GM12892 (cell line): ENCODE measurements at regions not wholly inside any gene's neighbourhood (a gene's known extent, or its start where the extent isn't known, plus 50 kb on each side); places are given as distances from the start of the nearest gene placed in this dataset.

Experiments
- POLR2A ChIP-seq: IDR thresholded peaks from 2 replicates; pipeline ENCODE4 v1.6.1; 2011; ENCODE audit warnings: low read depth, low read length, control low read depth
- POLR2AphosphoS5 ChIP-seq: IDR thresholded peaks from 2 replicates; pipeline ENCODE4 v1.6.1; 2011; ENCODE audit warnings: low read depth, low read length, control low read depth
- TAF1 ChIP-seq: IDR thresholded peaks from 2 replicates; pipeline ENCODE4 v1.6.1; 2011; ENCODE audit warnings: low read depth, mild to moderate bottlenecking, control low read depth, low read length, borderline replicate concordance

DNA sequence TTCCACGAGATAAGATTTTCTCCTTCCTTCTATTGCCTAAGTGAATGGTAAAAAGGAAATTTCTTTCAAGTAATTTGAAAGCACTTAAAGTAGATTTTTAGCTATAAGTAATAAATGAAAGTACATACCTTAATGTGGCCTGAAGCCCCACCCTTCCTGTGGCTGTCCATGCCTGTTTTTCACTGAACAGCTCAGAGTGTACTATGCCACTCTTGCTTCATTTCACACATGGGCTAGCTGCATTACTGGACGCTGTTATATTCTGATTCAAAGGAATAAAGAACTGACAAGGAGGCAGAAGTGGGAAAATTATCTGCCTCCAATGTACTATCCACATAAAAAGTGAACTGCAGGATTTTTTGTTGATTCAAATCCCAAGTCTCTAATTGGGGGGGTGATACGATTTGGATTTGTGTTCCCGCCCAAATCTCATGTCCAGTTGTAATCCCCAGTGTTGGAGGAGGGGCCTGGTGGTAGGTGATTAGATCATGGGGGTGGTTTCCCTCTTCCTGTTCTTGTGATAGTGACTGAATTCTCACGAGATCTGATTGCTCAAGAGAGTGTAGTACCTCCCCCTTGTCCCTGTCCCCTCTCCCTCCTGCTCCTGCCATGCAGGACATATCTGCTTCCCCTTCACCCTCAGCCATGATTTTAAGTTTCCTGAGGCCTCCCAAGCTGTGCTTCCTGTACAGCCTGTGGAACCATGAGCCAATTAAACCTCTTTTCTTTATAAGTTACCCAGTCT is 154.7 kb upstream of the SGCG start:
- TF ChIP-seq POLR2A (no peak), TAF1 (no peak), POLR2AphosphoS5 (no peak)
